MM.1S (cell line): ENCODE measurements at regions not wholly inside any gene's neighbourhood (a gene's known extent, or its start where the extent isn't known, plus 50 kb on each side); places are given as distances from the start of the nearest gene placed in this dataset.
A peak's percentile ranks its signal among the peaks of the same experiment; 100 is the strongest.

Experiments
- DNase-seq: peaks from one replicate; pipeline ENCODE4 v3.0.0-alpha.2; 2015
- H2AFZ ChIP-seq: fragments of 300-600 bp; sonication (generic); 2 replicates; pipeline ENCODE4 v1.6.0; 2016; ENCODE audit warnings: antibody characterized with exemption, low read length
- H3F3A ChIP-seq: fragments of 300-600 bp; sonication (generic); 2 replicates; pipeline ENCODE4 v1.6.1; 2016; ENCODE audit warnings: mild to moderate bottlenecking, antibody characterized with exemption, low read length, moderate library complexity, mixed read lengths; ENCODE audit not compliant: insufficient read depth
- H3K27ac ChIP-seq: fragments of 300-600 bp; sonication (generic); 2 replicates; pipeline ENCODE4 v1.5.1; 2016; ENCODE audit warnings: mild to moderate bottlenecking, low read length
- H3K27me3 ChIP-seq: fragments of 300-600 bp; sonication (generic); replicated peaks from 2 replicates; pipeline ENCODE4 v1.6.0; 2016; ENCODE audit warnings: low read length; ENCODE audit not compliant: insufficient read depth
- H3K36me3 ChIP-seq: fragments of 300-600 bp; sonication (generic); replicated peaks from 2 replicates; pipeline ENCODE4 v1.6.1; 2016; ENCODE audit warnings: mild to moderate bottlenecking, low read length, mixed read lengths; ENCODE audit not compliant: insufficient read depth
- H3K4me1 ChIP-seq: fragments of 300-600 bp; sonication (generic); 2 replicates; pipeline ENCODE4 v1.6.1; 2016; ENCODE audit warnings: low read length, mixed read lengths
- H3K4me2 ChIP-seq: fragments of 300-600 bp; sonication (generic); 2 replicates; pipeline ENCODE4 v1.6.0; 2016; ENCODE audit warnings: low read depth, low read length
- H3K4me3 ChIP-seq: fragments of 300-600 bp; sonication (generic); 2 replicates; pipeline ENCODE4 v1.5.1; 2016; ENCODE audit warnings: low read length, mixed read lengths
- H3K79me2 ChIP-seq: fragments of 300-600 bp; sonication (generic); 2 replicates; pipeline ENCODE4 v1.6.1; 2016; ENCODE audit warnings: mixed run types, low read length, mixed read lengths
- H3K9ac ChIP-seq: fragments of 300-600 bp; sonication (generic); 2 replicates; pipeline ENCODE4 v1.6.1; 2016; ENCODE audit warnings: low read length, mixed read lengths
- H3K9me2 ChIP-seq: fragments of 300-600 bp; sonication (generic); replicated peaks from 2 replicates; pipeline ENCODE4 v1.6.1; 2016; ENCODE audit warnings: mild to moderate bottlenecking, low read length, mixed read lengths; ENCODE audit not compliant: insufficient read depth
- H3K9me3 ChIP-seq: fragments of 300-600 bp; sonication (generic); replicated peaks from 2 replicates; pipeline ENCODE4 v1.6.1; 2016; ENCODE audit warnings: mild to moderate bottlenecking, low read length, mixed read lengths; ENCODE audit not compliant: insufficient read depth
- H4K20me1 ChIP-seq: fragments of 300-600 bp; sonication (generic); 2 replicates; pipeline ENCODE4 v1.6.1; 2016; ENCODE audit warnings: mild to moderate bottlenecking, low read length, moderate library complexity, mixed read lengths; ENCODE audit not compliant: insufficient read depth
- EZH2 ChIP-seq: fragments of 300-600 bp; sonication (generic); optimal IDR thresholded peaks from 2 replicates; pipeline ENCODE3; 2017; ENCODE audit warnings: low read depth, mild to moderate bottlenecking, antibody characterized with exemption, low read length, mixed read lengths
- EZH2phosphoT487 ChIP-seq: fragments of 300-600 bp; sonication (generic); IDR thresholded peaks from 2 replicates; pipeline ENCODE4 v1.6.1; 2018; ENCODE audit warnings: antibody characterized with exemption, low read length
- TF ChIP-seq, protein P1 (sequence below): fragments of 300-600 bp; sonication (generic); IDR thresholded peaks from 2 replicates; pipeline ENCODE4 v1.5.1; 2016; ENCODE audit warnings: antibody characterized with exemption, low read length, mixed read lengths

DNA sequence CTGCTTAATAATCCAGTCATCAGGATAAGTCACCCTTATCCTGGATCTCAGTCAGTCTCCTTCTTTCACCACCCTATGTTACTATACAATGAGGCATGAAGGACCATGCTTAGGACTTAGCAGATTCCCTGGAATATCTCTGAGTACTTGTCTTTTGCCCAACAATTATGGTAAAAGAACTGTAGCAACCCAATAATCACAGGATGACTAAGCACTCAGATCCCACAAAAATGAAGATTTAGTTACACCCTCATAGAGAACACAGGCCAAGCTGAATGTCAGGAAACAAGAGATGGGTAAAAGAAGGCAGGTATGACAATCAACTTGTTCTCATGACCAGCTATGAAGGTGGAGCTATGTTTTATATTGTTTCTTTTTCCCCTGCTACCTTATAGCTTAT, 91.4 kb downstream of the EDN1 start:
- H3K27ac ChIP-seq, result no peak overlapping the region
- H3K9me3 ChIP-seq, result no peaks in the 10 kb centered on the region
- no peaks in the 10 kb centered on the region for H3K79me2 ChIP-seq

DNA sequence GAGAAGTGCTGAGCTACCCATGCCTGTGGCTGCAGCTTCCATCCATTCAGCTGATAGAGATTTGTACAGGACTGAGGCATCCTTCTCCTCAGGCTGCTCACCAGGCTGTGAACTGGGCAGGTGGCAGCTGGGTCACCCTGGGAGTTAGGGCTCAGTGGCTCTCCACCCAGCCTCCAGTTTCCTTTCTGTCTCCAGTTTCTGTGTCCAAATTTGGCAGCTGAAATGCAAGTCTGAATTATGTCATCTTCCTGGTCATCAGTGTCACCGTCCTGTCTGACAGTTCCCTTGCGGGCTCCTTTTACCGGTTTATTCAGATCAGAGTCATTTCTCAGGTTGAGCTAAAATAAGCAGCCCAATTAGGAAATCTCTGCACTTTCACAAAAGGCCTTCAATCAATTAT, 93.3 kb downstream of the EDN1 start:
- Histone ChIP-seq H3F3A (peaks cover 12% of the 10 kb centered on the region), H2AFZ (peak overlapping the region; percentile 42; the same call in 1 of the 2 replicates), H4K20me1 (no peaks in the 10 kb centered on the region), H3K36me3 (no peaks in the 10 kb centered on the region), H3K9ac (peak overlapping the region; percentile 32; the same call in 1 of the 2 replicates), H3K79me2 (no peaks in the 10 kb centered on the region), H3K4me1 (peaks cover 21% of the 10 kb centered on the region), H3K27me3 (no peaks in the 10 kb centered on the region), H3K27ac (peak overlapping the region; percentile 50; the same call in 1 of the 2 replicates), H3K9me2 (no peaks in the 10 kb centered on the region), H3K9me3 (no peaks in the 10 kb centered on the region), H3K4me3 (peak overlapping the region; percentile 32), H3K4me2 (peak overlapping the region; percentile 91)
- DNase-seq, result peak; percentile 65
- TF ChIP-seq, protein P1, sequence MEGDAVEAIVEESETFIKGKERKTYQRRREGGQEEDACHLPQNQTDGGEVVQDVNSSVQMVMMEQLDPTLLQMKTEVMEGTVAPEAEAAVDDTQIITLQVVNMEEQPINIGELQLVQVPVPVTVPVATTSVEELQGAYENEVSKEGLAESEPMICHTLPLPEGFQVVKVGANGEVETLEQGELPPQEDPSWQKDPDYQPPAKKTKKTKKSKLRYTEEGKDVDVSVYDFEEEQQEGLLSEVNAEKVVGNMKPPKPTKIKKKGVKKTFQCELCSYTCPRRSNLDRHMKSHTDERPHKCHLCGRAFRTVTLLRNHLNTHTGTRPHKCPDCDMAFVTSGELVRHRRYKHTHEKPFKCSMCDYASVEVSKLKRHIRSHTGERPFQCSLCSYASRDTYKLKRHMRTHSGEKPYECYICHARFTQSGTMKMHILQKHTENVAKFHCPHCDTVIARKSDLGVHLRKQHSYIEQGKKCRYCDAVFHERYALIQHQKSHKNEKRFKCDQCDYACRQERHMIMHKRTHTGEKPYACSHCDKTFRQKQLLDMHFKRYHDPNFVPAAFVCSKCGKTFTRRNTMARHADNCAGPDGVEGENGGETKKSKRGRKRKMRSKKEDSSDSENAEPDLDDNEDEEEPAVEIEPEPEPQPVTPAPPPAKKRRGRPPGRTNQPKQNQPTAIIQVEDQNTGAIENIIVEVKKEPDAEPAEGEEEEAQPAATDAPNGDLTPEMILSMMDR, result no peak
- TF ChIP-seq EZH2, result no peak
- TF ChIP-seq EZH2phosphoT487, result no peak

More for the DNA sequence above, 91.4 kb downstream of the EDN1 start:
- TF ChIP-seq EZH2phosphoT487 (no peak), EZH2 (no peak)
- TF ChIP-seq, protein P1, result no peak
- DNase-seq, result no peak
- peaks cover 21% of the 10 kb centered on the region for H3K4me1 ChIP-seq
- H3K27me3 ChIP-seq, result no peaks in the 10 kb centered on the region
- no peaks in the 10 kb centered on the region for H3K9me2 ChIP-seq
- H4K20me1 ChIP-seq, result no peaks in the 10 kb centered on the region
- H3K4me2 ChIP-seq, result no peak overlapping the region
- H3K4me3 ChIP-seq, result no peak overlapping the region
- H2AFZ ChIP-seq, result no peak overlapping the region
- H3K36me3 ChIP-seq, result no peaks in the 10 kb centered on the region
- peaks cover 12% of the 10 kb centered on the region for H3F3A ChIP-seq
- H3K9ac ChIP-seq, result no peak overlapping the region

DNA sequence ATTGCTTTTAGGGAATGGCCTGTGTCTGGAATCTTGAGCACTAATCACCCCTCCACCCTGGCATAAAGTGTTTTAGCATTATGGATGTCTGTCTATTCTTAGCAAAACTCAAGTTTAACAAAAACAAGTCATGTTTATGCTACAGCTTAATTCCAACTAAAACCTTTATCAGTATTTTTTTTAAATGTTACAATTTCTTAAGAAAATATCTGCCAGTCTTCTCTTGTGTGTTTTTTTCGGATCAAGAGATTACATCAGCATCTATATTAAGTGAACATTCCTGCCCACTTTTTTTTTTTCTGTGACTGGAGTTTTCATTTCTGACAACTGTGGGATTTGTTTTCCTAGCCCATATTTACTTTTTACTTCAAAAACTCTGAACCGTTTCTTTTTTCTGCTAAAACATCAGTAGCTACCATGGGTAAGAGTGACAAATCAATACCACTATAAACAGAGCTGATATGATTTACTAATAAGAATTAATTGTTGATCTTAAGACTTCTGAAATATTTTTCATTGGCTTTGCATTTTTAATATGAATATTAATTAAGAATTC, 94.3 kb downstream of the EDN1 start:
- H3F3A ChIP-seq, result peaks cover 12% of the 10 kb centered on the region
- no peak for DNase-seq
- H3K27ac ChIP-seq, result no peak overlapping the region
- H3K9me3 ChIP-seq, result no peaks in the 10 kb centered on the region
- H3K27me3 ChIP-seq, result no peaks in the 10 kb centered on the region
- H3K9me2 ChIP-seq, result no peaks in the 10 kb centered on the region
- no peaks in the 10 kb centered on the region for H3K79me2 ChIP-seq
- no peak overlapping the region for H2AFZ ChIP-seq
- H3K36me3 ChIP-seq, result no peaks in the 10 kb centered on the region
- H4K20me1 ChIP-seq, result no peaks in the 10 kb centered on the region
- H3K4me1 ChIP-seq, result peaks cover 21% of the 10 kb centered on the region
- H3K9ac ChIP-seq, result no peak overlapping the region
- H3K4me2 ChIP-seq, result no peak overlapping the region
- H3K4me3 ChIP-seq, result no peak overlapping the region
- TF ChIP-seq, protein P1, result no peak
- TF ChIP-seq EZH2phosphoT487 (no peak), EZH2 (no peak)
